PC-9 (cell line): ENCODE measurements at regions not wholly inside any gene's neighbourhood (a gene's known extent, or its start where the extent isn't known, plus 50 kb on each side); places are given as distances from the start of the nearest gene placed in this dataset.
A peak's percentile ranks its signal among the peaks of the same experiment; 100 is the strongest.

Experiments used
- BruUV-seq: library from RNA; stranded (reverse); fragments of 400-500 nt; replicated peaks from 2 replicates; lab custom pipeline; 2021; lab: Mats Ljungman, UMichigan
- CTCF ChIA-PET: fragments of 300-600 bp; sonication (Branson Sonifier 250); formaldehyde crosslinking; loops from one replicate; lab custom pipeline; 2022; ENCODE audit warnings: antibody characterized with exemption; lab: Charles Lee
- POLR2A ChIA-PET: fragments of 300-600 bp; sonication (Branson Sonifier 250); formaldehyde crosslinking; loops from one replicate; lab custom pipeline; 2022; ENCODE audit warnings: antibody characterized with exemption; ENCODE audit not compliant: unreplicated experiment; lab: Charles Lee
- DNase-seq, 2 experiments: peaks; one replicate each; pipeline versions ENCODE4 v3.0.0 to v3.0.0-alpha.2; 2015 to 2022; ENCODE audit warnings: mixed read lengths in 1 of 2
- H2AFZ ChIP-seq: fragments of 200-600 bp; sonication (generic); 2 replicates; pipeline ENCODE4 v1.8.1; 2017; ENCODE audit warnings: antibody characterized with exemption
- H3F3A ChIP-seq: fragments of 200-600 bp; sonication (generic); 2 replicates; pipeline ENCODE4 v1.8.1; 2017; ENCODE audit warnings: antibody characterized with exemption, mild to moderate bottlenecking, low read depth; ENCODE audit not compliant: insufficient read depth
- H3K27ac ChIP-seq: fragments of 200-600 bp; sonication (generic); 2 replicates; pipeline ENCODE4 v1.6.1; 2016; ENCODE audit warnings: mixed run types
- H3K27me3 ChIP-seq: fragments of 200-600 bp; sonication (generic); 2 replicates; pipeline ENCODE4 v1.6.1; 2016; ENCODE audit warnings: low read depth, mixed run types; ENCODE audit not compliant: insufficient read depth
- H3K36me3 ChIP-seq: fragments of 200-600 bp; sonication (generic); 2 replicates; pipeline ENCODE4 v1.6.1; 2016; ENCODE audit warnings: low read depth, mixed run types
- H3K4me1 ChIP-seq: fragments of 200-600 bp; sonication (generic); replicated peaks from 2 replicates; pipeline ENCODE4 v1.6.1; 2016; ENCODE audit warnings: mixed run types; ENCODE audit not compliant: insufficient read depth
- H3K4me2 ChIP-seq: fragments of 200-600 bp; sonication (generic); 2 replicates; pipeline ENCODE4 v1.6.1; 2017; ENCODE audit warnings: mixed run types
- H3K4me3 ChIP-seq: fragments of 200-600 bp; sonication (generic); 2 replicates; pipeline ENCODE4 v1.6.1; 2016; ENCODE audit warnings: mixed run types
- H3K79me2 ChIP-seq: fragments of 200-600 bp; sonication (generic); 2 replicates; pipeline ENCODE4 v1.6.1; 2017; ENCODE audit warnings: low read depth, mixed run types
- H3K9me2 ChIP-seq: fragments of 200-600 bp; sonication (generic); 2 replicates; pipeline ENCODE4 v1.8.1; 2017; ENCODE audit warnings: mild to moderate bottlenecking; ENCODE audit not compliant: insufficient read depth
- H3K9me3 ChIP-seq: fragments of 200-600 bp; sonication (generic); 2 replicates; pipeline ENCODE4 v1.8.1; 2016; ENCODE audit warnings: low read depth; ENCODE audit not compliant: insufficient read depth
- H4K20me1 ChIP-seq: fragments of 200-600 bp; sonication (generic); 2 replicates; pipeline ENCODE4 v1.8.1; 2017; ENCODE audit not compliant: insufficient read depth
- CTCF ChIP-seq: fragments of 200-600 bp; sonication (generic); conservative IDR thresholded peaks from 2 replicates; pipeline ENCODE4 v1.6.1; 2017; ENCODE audit warnings: mixed run types, antibody characterized with exemption, mild to moderate bottlenecking, moderate library complexity
- EZH2 ChIP-seq: fragments of 200-600 bp; sonication (generic); IDR thresholded peaks from 2 replicates; pipeline ENCODE4 v1.8.0; 2017; ENCODE audit warnings: antibody characterized with exemption, low read depth
- intact Hi-C: fragments of 100-400 bp; cut with micrococcal nuclease; formaldehyde crosslinking; loops from one replicate; pipeline ENCODE4 v1.10.0; 2022; ENCODE audit not compliant: unreplicated experiment

GRCh38 chr5:175021841-175022625, 297.7 kb downstream of the MSX2 start:
- Histone ChIP-seq H3K79me2 (no peaks in the 10 kb centered on the region), H4K20me1 (no peaks in the 10 kb centered on the region), H3K4me2 (no peak overlapping the region), H3K27me3 (no peaks in the 10 kb centered on the region), H2AFZ (no peak overlapping the region), H3K4me1 (no peaks in the 10 kb centered on the region), H3K9me3 (no peaks in the 10 kb centered on the region), H3K36me3 (no peaks in the 10 kb centered on the region), H3K27ac (no peak overlapping the region), H3F3A (no peaks in the 10 kb centered on the region), H3K4me3 (no peak overlapping the region), H3K9me2 (no peaks in the 10 kb centered on the region)
- CTCF ChIA-PET = no interaction called here
- DNase-seq = no peak
- BruUV-seq = no TSS peak
- TF ChIP-seq EZH2 = no peak
- TF ChIP-seq CTCF = no peak
- intact Hi-C loops = no loop called here
- POLR2A ChIA-PET = no interaction called here

GRCh38 chr5:175021321-175021720, 296.9 kb downstream of the MSX2 start:
- no peaks in the 10 kb centered on the region for H3K9me3 ChIP-seq
- intact Hi-C loops = no loop called here
- TF ChIP-seq EZH2 (no peak), CTCF (no peak)
- no peaks in the 10 kb centered on the region for H3K79me2 ChIP-seq
- H3K4me1 ChIP-seq = no peaks in the 10 kb centered on the region
- no peak overlapping the region for H3K4me3 ChIP-seq
- H3K4me2 ChIP-seq = no peak overlapping the region
- H4K20me1 ChIP-seq = no peaks in the 10 kb centered on the region
- H2AFZ ChIP-seq = no peak overlapping the region
- no peaks in the 10 kb centered on the region for H3F3A ChIP-seq
- CTCF ChIA-PET = no interaction called here
- no peak overlapping the region for H3K27ac ChIP-seq
- H3K36me3 ChIP-seq = no peaks in the 10 kb centered on the region
- no TSS peak for BruUV-seq
- H3K9me2 ChIP-seq = no peaks in the 10 kb centered on the region
- no peak for DNase-seq
- H3K27me3 ChIP-seq = 0 out of 2 replicates have a peak, but pooled peaks cover 5% of the 10 kb centered on the region
- POLR2A ChIA-PET = no interaction called here

- Histone ChIP-seq H2AFZ (no peak overlapping the region), H3K9me2 (no peaks in the 10 kb centered on the region), H3F3A (no peaks in the 10 kb centered on the region), H3K27me3 (peaks cover 16% of the 10 kb centered on the region; the same call in 1 of the 2 replicates), H3K27ac (no peak overlapping the region), H3K79me2 (no peaks in the 10 kb centered on the region), H3K4me3 (no peak overlapping the region), H3K9me3 (no peaks in the 10 kb centered on the region), H3K36me3 (no peaks in the 10 kb centered on the region), H3K4me2 (no peak overlapping the region), H3K4me1 (no peaks in the 10 kb centered on the region), H4K20me1 (no peaks in the 10 kb centered on the region)
- intact Hi-C loops = no loop called here
- POLR2A ChIA-PET = no interaction called here
- peak in 1 of 2 experiments; percentile 68 for DNase-seq
- TF ChIP-seq EZH2 = no peak
- BruUV-seq = no TSS peak
- CTCF ChIA-PET = no interaction called here
Measured at GRCh38 chr5:175015028-175015685, 290.8 kb downstream of the MSX2 start.
